ENCODE measurements at regions not wholly inside any gene's neighbourhood (a gene's known extent, or its start where the extent isn't known, plus 50 kb on each side); places are given as distances from the start of the nearest gene placed in this dataset.
"Not testable (repeated sequence)": the region's sequence is repeated elsewhere in the genome, so short reads cannot be mapped to it uniquely, and the experiment has no call there.

GRCh38 chr13:54706336-54706735, 1677.7 kb downstream of the OLFM4 start:
- DNase-seq, result no peak

GRCh38 chr13:54709546-54709945, 1680.9 kb downstream of the OLFM4 start:
- no peak for DNase-seq

GRCh38 chr13:54733639-54734038, 1705.0 kb downstream of the OLFM4 start:
- DNase-seq, result no peak

GRCh38 chr13:54737211-54737610, 1708.6 kb downstream of the OLFM4 start:
- not testable (repeated sequence) for DNase-seq

GRCh38 chr13:54742984-54743383, 1714.4 kb downstream of the OLFM4 start:
- DNase-seq, result no peak

GRCh38 chr13:54744747-54745146, 1716.1 kb downstream of the OLFM4 start:
- no peak for DNase-seq

- DNase-seq, result peak; percentile 1
Measured at GRCh38 chr13:54750521-54750920, 1721.9 kb downstream of the OLFM4 start.

GRCh38 chr13:54758795-54759194, 1730.2 kb downstream of the OLFM4 start:
- no peak for DNase-seq

- DNase-seq, result no peak
Measured at GRCh38 chr13:54768214-54768613, 1739.6 kb downstream of the OLFM4 start.

- no peak for DNase-seq
Measured at GRCh38 chr13:54775501-54776191, 1747.0 kb downstream of the OLFM4 start.

- no peak for DNase-seq
Measured at GRCh38 chr13:54787754-54788153, 1759.1 kb downstream of the OLFM4 start.

GRCh38 chr13:54799621-54800226, 1771.1 kb downstream of the OLFM4 start:
- DNase-seq, result no peak

- no peak for DNase-seq
Measured at GRCh38 chr13:54802226-54802625, 1773.6 kb downstream of the OLFM4 start.

- DNase-seq, result no peak
Measured at GRCh38 chr13:54805743-54806142, 1777.1 kb downstream of the OLFM4 start.

- not testable (repeated sequence) for DNase-seq
Measured at GRCh38 chr13:54821938-54822470, 1793.4 kb downstream of the OLFM4 start.

- DNase-seq, result not testable (repeated sequence)
Measured at GRCh38 chr13:54829391-54830068, 1800.9 kb downstream of the OLFM4 start.

GRCh38 chr13:54836273-54836672, 1807.7 kb downstream of the OLFM4 start:
- no peak for DNase-seq

- DNase-seq, result no peak
Measured at GRCh38 chr13:54841682-54842081, 1813.1 kb downstream of the OLFM4 start.

- no peak for DNase-seq
Measured at GRCh38 chr13:54845351-54845965, 1816.8 kb downstream of the OLFM4 start.

GRCh38 chr13:54852831-54853230, 1824.2 kb downstream of the OLFM4 start:
- no peak for DNase-seq

GRCh38 chr13:54859827-54860226, 1831.2 kb downstream of the OLFM4 start:
- DNase-seq, result no peak

- no peak for DNase-seq
Measured at GRCh38 chr13:54875111-54875510, 1846.5 kb downstream of the OLFM4 start.
